Frontal cortex (tissue), 3 donors: ENCODE measurements at regions not wholly inside any gene's neighbourhood (a gene's known extent, or its start where the extent isn't known, plus 50 kb on each side); places are given as distances from the start of the nearest gene placed in this dataset.

Experiments
- DNase-seq, 2 donors: peaks; one replicate each; pipeline ENCODE4 v3.0.0; 2012; ENCODE audit warnings: low spot score in 2 of 2
- FAIRE-seq: peaks from 2 replicates; lab custom pipeline; 2012; peaks lifted over from hg19 to GRCh38; lab: Jason Lieb, UNC
- donor health status: control.
- donor health status: control.
- donor health status: control.

- no peak for FAIRE-seq
- no peak for DNase-seq
Observed at GRCh38 chr4:20443015-20443805, 191.5 kb downstream of the SLIT2 start.

GRCh38 chr4:20444599-20445337 lies 193.1 kb downstream of the SLIT2 start:
- FAIRE-seq, result no peak
- no peak for DNase-seq

- DNase-seq (no peak), FAIRE-seq (no peak)
Observed at GRCh38 chr4:20445933-20446723, 194.4 kb downstream of the SLIT2 start.

- DNase-seq (no peak), FAIRE-seq (no peak)
Observed at GRCh38 chr4:20447103-20447502, 195.4 kb downstream of the SLIT2 start.

- FAIRE-seq (no peak), DNase-seq (no peak)
Observed at GRCh38 chr4:20451986-20452385, 200.3 kb downstream of the SLIT2 start.

- DNase-seq (no peak), FAIRE-seq (no peak)
Observed at GRCh38 chr4:20454515-20454914, 202.8 kb downstream of the SLIT2 start.

GRCh38 chr4:20456407-20456806 lies 204.7 kb downstream of the SLIT2 start:
- no peak for DNase-seq
- FAIRE-seq, result no peak

- no peak for DNase-seq
Observed at GRCh38 chr4:20462426-20463175, 210.9 kb downstream of the SLIT2 start.

GRCh38 chr4:20463176-20463430 lies 211.4 kb downstream of the SLIT2 start:
- DNase-seq (no peak), FAIRE-seq (no peak)

More at GRCh38 chr4:20462426-20463175, 210.9 kb downstream of the SLIT2 start:
- FAIRE-seq, result no peak

GRCh38 chr4:20464381-20464780 lies 212.7 kb downstream of the SLIT2 start:
- no peak for FAIRE-seq
- DNase-seq, result no peak

GRCh38 chr4:20474119-20474518 lies 222.4 kb downstream of the SLIT2 start:
- FAIRE-seq (no peak), DNase-seq (no peak)

GRCh38 chr4:20478412-20478811 lies 221.8 kb upstream of the PACRGL start:
- DNase-seq (no peak), FAIRE-seq (no peak)

- FAIRE-seq, result no peak
- DNase-seq, result no peak
Observed at GRCh38 chr4:20480165-20480947, 219.9 kb upstream of the PACRGL start.

- no peak for FAIRE-seq
- DNase-seq, result no peak
Observed at GRCh38 chr4:20483416-20483815, 216.8 kb upstream of the PACRGL start.

- no peak for DNase-seq
- FAIRE-seq, result no peak
Observed at GRCh38 chr4:20486433-20486832, 213.8 kb upstream of the PACRGL start.

- no peak for FAIRE-seq
Observed at GRCh38 chr4:20487446-20487845, 212.8 kb upstream of the PACRGL start.

GRCh38 chr4:20487852-20488251 lies 212.4 kb upstream of the PACRGL start:
- no peak for DNase-seq
- FAIRE-seq, result no peak

More at GRCh38 chr4:20487446-20487845, 212.8 kb upstream of the PACRGL start:
- DNase-seq, result no peak

- no peak for FAIRE-seq
- DNase-seq, result no peak
Observed at GRCh38 chr4:20490734-20491133, 209.5 kb upstream of the PACRGL start.

- FAIRE-seq, result no peak
- DNase-seq, result no peak
Observed at GRCh38 chr4:20493761-20494353, 206.4 kb upstream of the PACRGL start.
